ENCODE measurements at regions not wholly inside any gene's neighbourhood (a gene's known extent, or its start where the extent isn't known, plus 50 kb on each side); places are given as distances from the start of the nearest gene placed in this dataset.

DNA sequence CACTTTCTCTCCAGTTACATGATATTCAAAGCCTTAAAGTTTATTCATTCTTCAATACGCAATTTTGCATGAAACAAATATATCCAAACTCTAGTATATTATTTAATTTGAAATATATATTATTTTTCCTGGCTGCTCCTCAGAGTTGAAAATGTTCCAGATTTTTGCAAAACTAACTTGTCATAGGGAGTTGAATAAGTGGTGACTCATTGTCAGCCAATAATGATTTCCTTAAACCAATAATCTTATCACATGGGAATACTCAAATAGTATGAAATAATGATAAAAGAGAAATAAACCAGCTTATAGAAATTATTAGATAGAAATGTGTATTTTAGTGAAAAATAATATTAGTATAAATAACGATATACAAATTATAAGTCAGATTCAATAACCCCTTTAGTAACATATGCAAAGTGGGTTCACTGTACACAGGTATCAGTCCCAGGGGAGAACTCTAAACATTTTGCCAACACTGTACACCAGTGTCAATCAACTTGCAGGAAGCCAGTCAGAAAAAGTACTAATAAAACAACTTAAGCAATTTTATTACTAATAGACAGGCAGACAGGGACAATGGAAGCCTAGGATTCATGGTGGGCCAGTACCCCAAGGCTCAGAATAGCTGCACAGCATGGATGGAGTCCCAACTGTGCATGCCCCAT is 222.6 kb upstream of the KLHL1 start:
- Histone ChIP-seq H3K4me3 (no peak overlapping the region), H3K27me3 (no peaks in the 10 kb centered on the region), H3K36me3 (no peaks in the 10 kb centered on the region), H3K4me1 (no peaks in the 10 kb centered on the region), H3K9me3 (no peaks in the 10 kb centered on the region), H3K27ac (no peak overlapping the region)
- no peak for DNase-seq (ENCODE audit: low spot score in 2 of 2)
- intact Hi-C loops (cut with DNase I), result no loop called here
- TF ChIP-seq, protein P1, sequence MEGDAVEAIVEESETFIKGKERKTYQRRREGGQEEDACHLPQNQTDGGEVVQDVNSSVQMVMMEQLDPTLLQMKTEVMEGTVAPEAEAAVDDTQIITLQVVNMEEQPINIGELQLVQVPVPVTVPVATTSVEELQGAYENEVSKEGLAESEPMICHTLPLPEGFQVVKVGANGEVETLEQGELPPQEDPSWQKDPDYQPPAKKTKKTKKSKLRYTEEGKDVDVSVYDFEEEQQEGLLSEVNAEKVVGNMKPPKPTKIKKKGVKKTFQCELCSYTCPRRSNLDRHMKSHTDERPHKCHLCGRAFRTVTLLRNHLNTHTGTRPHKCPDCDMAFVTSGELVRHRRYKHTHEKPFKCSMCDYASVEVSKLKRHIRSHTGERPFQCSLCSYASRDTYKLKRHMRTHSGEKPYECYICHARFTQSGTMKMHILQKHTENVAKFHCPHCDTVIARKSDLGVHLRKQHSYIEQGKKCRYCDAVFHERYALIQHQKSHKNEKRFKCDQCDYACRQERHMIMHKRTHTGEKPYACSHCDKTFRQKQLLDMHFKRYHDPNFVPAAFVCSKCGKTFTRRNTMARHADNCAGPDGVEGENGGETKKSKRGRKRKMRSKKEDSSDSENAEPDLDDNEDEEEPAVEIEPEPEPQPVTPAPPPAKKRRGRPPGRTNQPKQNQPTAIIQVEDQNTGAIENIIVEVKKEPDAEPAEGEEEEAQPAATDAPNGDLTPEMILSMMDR (IDR thresholded peaks at IDR 0.05), result no peak

- no peaks in the 10 kb centered on the region for H3K9me3 ChIP-seq
- DNase-seq (ENCODE audit: low spot score in 2 of 2), result no peak
- H3K27me3 ChIP-seq, result no peaks in the 10 kb centered on the region
- no peaks in the 10 kb centered on the region for H3K36me3 ChIP-seq
- intact Hi-C loops (cut with DNase I), result no loop called here
- TF ChIP-seq, protein P1 (IDR thresholded peaks at IDR 0.05), result no peak
- H3K27ac ChIP-seq, result no peak overlapping the region
- H3K4me1 ChIP-seq, result no peaks in the 10 kb centered on the region
- H3K4me3 ChIP-seq, result no peak overlapping the region
Measured at GRCh38 chr13:70324519-70324918, 216.3 kb upstream of the KLHL1 start.

DNA sequence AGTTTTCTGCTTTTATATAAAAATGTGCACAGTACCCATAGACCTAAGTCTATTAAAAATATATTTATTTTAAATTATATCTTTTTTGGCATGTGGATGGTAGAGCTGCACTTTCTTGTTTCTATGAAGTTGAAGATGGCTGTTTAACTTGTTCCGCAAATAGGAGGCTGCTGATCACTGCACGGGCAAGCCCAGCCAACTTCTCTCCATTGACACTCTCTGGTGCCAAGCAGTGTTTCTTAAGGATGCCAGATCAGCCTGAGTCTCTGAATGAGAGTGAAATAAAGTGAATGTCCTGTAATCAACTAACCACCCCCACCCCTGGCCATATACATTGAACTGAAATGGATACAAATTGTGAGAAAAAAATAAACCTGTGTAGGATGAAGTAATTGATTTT is 202.9 kb upstream of the KLHL1 start:
- TF ChIP-seq, protein P1 (IDR thresholded peaks at IDR 0.05), result no peak
- no peaks in the 10 kb centered on the region for H3K27me3 ChIP-seq
- DNase-seq (ENCODE audit: low spot score in 2 of 2), result no peak
- no peak overlapping the region for H3K4me3 ChIP-seq
- H3K36me3 ChIP-seq, result no peaks in the 10 kb centered on the region
- no peaks in the 10 kb centered on the region for H3K9me3 ChIP-seq
- H3K27ac ChIP-seq, result no peak overlapping the region
- intact Hi-C loops (cut with DNase I), result no loop called here
- no peaks in the 10 kb centered on the region for H3K4me1 ChIP-seq

- TF ChIP-seq, protein P1 (IDR thresholded peaks at IDR 0.05), result no peak
- intact Hi-C loops (cut with DNase I), result no loop called here
- Histone ChIP-seq H3K9me3 (no peaks in the 10 kb centered on the region), H3K4me1 (no peaks in the 10 kb centered on the region), H3K4me3 (no peak overlapping the region), H3K27ac (no peak overlapping the region), H3K36me3 (no peaks in the 10 kb centered on the region), H3K27me3 (no peaks in the 10 kb centered on the region)
- DNase-seq (ENCODE audit: low spot score in 2 of 2), result no peak
Measured at GRCh38 chr13:70310396-70311119, 202.3 kb upstream of the KLHL1 start.

GRCh38 chr13:70297189-70297616 is 189.0 kb upstream of the KLHL1 start:
- Histone ChIP-seq H3K27ac (no peak overlapping the region), H3K27me3 (no peaks in the 10 kb centered on the region), H3K36me3 (no peaks in the 10 kb centered on the region), H3K9me3 (peaks cover 0 to 3% of the 10 kb centered on the region in 2 donors), H3K4me1 (no peaks in the 10 kb centered on the region), H3K4me3 (no peak overlapping the region)
- TF ChIP-seq, protein P1 (IDR thresholded peaks at IDR 0.05), result no peak
- intact Hi-C loops (cut with DNase I), result no loop called here
- no peak for DNase-seq (ENCODE audit: low spot score in 2 of 2)

Data from ascending aorta (tissue), 2 donors.